Activated effector memory CD4-positive, alpha-beta T cell treated with anti-CD3 and anti-CD28 coated beads, Interleukin-2, amount 50 U/mL, for 16 hours (primary cell): ENCODE measurements at regions not wholly inside any gene's neighbourhood (a gene's known extent, or its start where the extent isn't known, plus 50 kb on each side); places are given as distances from the start of the nearest gene placed in this dataset.
"Not testable (repeated sequence)": the region's sequence is repeated elsewhere in the genome, so short reads cannot be mapped to it uniquely, and the experiment has no call there.

Experiments used
- DNase-seq: peaks from one replicate; pipeline ENCODE4 v3.0.0-alpha.2; 2020

GRCh38 chr13:78133511-78133910 lies 214.9 kb upstream of the EDNRB start:
- no peak for DNase-seq

DNA sequence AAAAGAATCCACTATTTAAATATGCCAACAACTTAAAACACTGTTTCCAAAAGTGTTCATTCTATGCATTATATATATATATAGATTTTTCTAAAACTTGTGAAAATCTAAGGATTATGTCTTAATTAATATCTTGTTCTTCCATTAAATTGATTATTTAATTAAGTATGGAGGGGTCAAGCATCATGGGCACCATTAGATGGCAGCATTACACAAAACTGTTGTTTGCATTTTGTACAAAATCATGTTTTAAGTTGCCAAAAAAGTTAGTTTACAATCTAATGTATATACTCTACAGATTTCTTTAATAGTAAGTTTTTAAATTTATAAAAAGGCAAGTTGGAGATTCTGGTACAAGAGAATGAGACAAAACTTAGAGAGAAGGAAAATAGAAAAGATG lies 213.2 kb upstream of the EDNRB start:
- DNase-seq, result no peak

DNA sequence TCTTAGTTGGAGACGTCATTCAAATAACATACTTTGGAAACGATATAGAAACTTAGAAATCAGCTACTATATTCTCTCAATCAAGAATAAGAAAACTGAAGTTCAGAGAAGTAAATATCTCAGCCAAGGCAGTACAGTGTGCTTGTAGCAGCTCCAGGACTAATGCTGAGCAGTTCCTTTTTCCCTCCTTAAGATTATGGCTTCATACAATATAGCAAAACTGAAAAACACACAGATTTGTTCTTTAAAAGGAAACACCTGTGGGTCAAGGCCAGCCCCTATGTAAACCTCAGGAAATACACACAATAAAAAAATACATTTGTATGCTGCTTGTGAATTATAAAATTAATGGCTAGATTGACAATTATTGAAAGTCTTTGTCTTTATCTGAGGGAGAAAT lies 212.7 kb upstream of the EDNRB start:
- DNase-seq, result no peak

DNA sequence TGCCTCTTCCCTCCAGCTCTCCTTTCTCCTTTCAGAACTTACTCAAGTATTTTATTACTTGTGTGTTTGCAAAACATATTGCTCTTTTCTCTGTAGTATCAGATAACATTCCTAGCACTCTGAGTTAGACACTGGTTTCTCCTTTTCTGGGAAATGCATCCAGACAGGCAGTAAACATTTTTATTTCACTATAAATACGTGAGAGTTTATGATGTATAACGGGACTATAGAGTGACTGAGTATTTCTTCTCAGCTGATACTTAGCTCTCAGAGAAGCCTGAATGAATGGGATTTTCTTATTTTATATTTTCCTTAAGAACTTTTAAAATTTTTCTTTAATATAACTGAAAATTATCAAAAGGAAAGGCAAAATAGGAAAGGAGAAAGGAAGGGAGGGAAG lies 211.2 kb upstream of the EDNRB start:
- no peak for DNase-seq

- no peak for DNase-seq
Observed at GRCh38 chr13:78129359-78129758, 210.7 kb upstream of the EDNRB start.

GRCh38 chr13:78121459-78122348 lies 203.1 kb upstream of the EDNRB start:
- DNase-seq, result no peak

DNA sequence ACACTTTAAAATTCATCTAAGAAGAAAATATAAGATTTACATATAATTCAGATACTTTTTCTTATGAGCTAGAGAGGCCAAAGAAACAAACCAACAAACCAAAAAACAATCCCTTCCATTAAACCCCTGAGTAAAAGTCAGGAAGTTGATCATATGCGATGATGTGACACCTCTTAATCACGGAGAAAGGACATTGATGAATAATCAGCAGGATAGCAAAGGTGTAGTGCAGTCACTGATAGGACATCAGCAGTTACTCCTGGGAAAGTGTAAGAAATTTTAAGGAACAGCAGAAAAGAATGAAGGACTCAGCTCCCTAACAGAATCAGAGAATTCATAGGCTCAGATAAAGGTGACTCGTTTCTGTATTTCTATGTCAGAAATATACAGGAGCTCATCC lies 202.4 kb upstream of the EDNRB start:
- DNase-seq, result no peak

DNA sequence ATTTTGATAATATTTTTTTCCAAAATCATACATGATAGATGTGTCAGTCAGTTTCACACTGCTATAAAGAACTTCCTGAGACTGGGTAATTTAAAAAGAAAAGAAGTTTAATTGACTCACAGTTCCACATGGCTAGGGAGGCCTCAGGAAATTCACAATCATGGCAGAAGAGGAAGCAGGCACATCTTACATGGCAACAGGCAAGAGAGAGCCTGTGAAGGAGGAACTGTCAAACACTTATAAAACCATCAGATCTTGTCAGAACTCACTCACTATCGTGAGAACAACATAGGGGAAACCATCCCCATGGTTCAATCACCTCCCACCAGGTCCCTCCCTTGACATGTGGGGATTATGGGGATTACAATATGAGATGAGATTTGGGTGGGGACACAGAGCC lies 201.5 kb upstream of the EDNRB start:
- DNase-seq, result not testable (repeated sequence)

GRCh38 chr13:78117070-78117469 lies 198.4 kb upstream of the EDNRB start:
- DNase-seq, result not testable (repeated sequence)

GRCh38 chr13:78105656-78106055 lies 187.0 kb upstream of the EDNRB start:
- no peak for DNase-seq

DNA sequence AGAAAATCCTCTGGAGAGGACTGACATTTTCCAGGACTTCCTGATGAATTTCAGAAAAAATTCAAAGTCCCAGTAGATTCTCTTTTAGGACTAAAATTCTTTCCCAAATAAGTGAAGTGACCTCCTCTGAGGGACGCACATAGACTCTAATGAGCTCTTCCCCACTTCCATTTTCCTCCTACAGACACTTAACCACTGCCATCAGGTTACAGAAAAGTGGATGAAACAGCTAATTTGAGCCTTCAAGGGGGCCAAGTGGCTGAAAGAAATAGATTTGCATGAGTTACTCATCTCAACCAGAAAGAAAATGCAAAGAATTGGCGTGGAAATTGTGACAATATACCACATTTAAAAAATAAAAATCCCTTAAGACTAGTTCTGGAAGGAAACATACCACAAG lies 185.3 kb upstream of the EDNRB start:
- no peak for DNase-seq

- DNase-seq, result no peak
Observed at GRCh38 chr13:78102741-78103140, 184.1 kb upstream of the EDNRB start.

GRCh38 chr13:78102121-78102677 lies 183.6 kb upstream of the EDNRB start:
- no peak for DNase-seq

DNA sequence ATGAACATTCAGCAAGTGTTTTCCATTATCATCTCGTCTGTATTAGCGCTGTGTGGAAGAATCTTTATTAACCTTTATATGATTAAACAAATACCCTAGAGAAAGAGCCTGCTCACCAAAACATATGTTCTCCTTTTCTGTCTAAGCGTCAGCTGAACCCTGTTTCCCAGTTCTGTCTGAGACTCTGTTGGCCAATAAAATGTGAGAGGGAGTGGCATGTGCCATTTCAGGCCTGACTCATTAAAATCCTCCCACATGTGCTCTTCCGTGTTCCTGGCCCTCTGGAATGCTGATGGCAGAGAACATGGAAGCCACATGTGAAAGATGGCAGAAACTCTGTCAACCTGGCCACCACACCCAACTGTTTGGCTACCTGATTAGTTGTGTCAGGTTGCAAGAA lies 181.9 kb upstream of the EDNRB start:
- no peak for DNase-seq

DNA sequence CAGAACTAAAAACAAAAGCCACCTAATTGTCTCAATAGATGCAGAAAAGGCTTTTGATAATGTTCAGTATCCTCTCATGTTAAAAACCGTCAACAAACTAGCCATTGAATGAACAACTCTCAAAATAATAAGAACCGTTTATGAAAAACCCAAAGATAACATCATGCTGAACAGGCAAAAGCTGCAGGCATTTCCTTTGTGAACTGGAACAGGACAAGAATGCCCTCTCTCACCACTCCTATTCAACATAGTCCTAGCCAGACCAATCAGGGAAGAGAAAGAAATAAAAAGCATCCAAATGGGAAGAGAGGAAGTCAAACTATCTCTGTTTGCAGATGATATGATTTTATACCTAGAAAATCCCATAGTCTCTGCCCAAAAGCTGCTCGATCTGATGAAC lies 179.6 kb upstream of the EDNRB start:
- no peak for DNase-seq

DNA sequence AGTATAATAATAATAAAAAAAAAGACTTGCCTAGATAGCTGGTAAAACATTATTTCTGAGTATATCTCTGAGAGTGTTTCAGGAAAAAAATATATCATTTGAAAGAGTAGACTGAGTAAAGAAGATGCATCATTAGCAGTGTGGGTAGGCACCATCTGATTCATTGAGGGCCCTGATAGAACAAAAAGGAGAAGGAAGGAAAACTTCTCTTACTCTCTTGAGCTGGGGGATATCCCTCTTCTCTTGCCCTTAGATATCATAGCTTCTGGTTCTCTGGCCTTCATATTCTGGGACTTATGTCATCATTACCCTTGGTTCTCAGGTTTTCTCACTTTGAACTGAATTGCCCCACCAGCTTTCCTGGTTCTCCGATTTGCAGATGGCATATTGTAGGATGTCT lies 177.6 kb upstream of the EDNRB start:
- DNase-seq, result no peak

DNA sequence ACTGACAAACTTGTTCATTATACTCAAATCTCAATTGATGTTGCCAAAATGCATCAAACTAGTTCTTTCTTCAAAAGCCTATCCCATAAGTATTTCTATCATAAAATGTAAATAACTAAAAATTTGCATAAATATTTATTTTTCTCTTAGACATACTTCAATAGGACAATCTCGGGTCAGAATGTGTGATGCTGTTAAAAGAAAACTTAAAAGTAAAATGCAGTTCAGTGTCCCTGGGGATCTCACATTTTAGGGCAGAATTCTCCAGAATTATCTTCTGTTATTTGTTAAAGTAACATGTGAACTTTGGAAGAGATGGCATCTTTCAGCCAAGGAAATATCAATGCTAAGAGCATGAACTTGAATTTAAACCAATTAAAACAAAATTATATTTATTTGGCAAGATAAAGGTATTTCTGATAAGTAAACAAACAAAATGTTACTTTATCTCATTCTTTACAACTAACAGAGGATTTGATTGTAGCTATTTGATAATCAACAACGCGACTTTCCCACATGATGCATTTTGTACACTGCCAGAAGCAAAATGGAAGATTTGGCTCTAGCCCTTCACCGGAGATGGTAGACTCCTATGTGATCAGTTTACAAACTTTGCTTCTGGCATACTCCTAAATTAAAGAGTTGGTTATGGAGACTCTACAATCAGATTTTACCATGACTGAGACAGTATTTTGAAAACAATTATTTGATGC lies 169.5 kb upstream of the EDNRB start:
- no peak for DNase-seq

- no peak for DNase-seq
Observed at GRCh38 chr13:78085434-78086225, 167.0 kb upstream of the EDNRB start.

GRCh38 chr13:78084401-78084800 lies 165.8 kb upstream of the EDNRB start:
- no peak for DNase-seq

GRCh38 chr13:78078168-78078567 lies 159.5 kb upstream of the EDNRB start:
- DNase-seq, result no peak

- DNase-seq, result no peak
Observed at GRCh38 chr13:78067290-78067689, 148.7 kb upstream of the EDNRB start.

GRCh38 chr13:78065141-78065540 lies 146.5 kb upstream of the EDNRB start:
- DNase-seq, result no peak

GRCh38 chr13:78061806-78062205 lies 143.2 kb upstream of the EDNRB start:
- DNase-seq, result no peak
